HepG2 (cell line): ENCODE measurements at regions not wholly inside any gene's neighbourhood (a gene's known extent, or its start where the extent isn't known, plus 50 kb on each side); places are given as distances from the start of the nearest gene placed in this dataset.
"Not testable (repeated sequence)": the region's sequence is repeated elsewhere in the genome, so short reads cannot be mapped to it uniquely, and the experiment has no call there.

ENCODE experiments used
- ATAC-seq: fragments of 200-7000 bp; cut with Tn5 transposase; 3 replicates; pipeline ENCODE4 v1.9.1; 2020; ENCODE audit warnings: mild to moderate bottlenecking, moderate library complexity
- BruUV-seq: library from RNA; stranded (reverse); fragments of 400-500 nt; replicated peaks from 2 replicates; lab custom pipeline; 2021; lab: Mats Ljungman, UMichigan
- CTCF ChIA-PET: fragments of 300-600 bp; formaldehyde crosslinking; extraction: SDS; loops from one replicate; lab custom pipeline; 2021; ENCODE audit warnings: low total read pairs, inconsistent platforms, low intra/inter-chr PET ratio; lab: Yijun Ruan, JAX
- POLR2A ChIA-PET: fragments of 350-600 bp; sonication (Branson Sonifier 250); formaldehyde crosslinking; loops from one replicate; lab custom pipeline; 2020; ENCODE audit warnings: antibody characterized with exemption, inconsistent platforms; lab: Yijun Ruan, JAX
- DNase-seq: peaks from one replicate; pipeline ENCODE4 v3.0.0-alpha.2; 2015; ENCODE audit warnings: low spot score
- FAIRE-seq: peaks from 3 replicates; lab custom pipeline; 2011; peaks lifted over from hg19 to GRCh38; lab: Jason Lieb, UNC
- H2AFZ ChIP-seq: one replicate; pipeline ENCODE4 v1.6.1; 2011; ENCODE audit warnings: low read length, inconsistent platforms
- H3K27ac ChIP-seq: fragments of 300-600 bp; 3 replicates; pipeline ENCODE4 v1.8.0; 2011; ENCODE audit warnings: mixed run types, mild to moderate bottlenecking, mixed read lengths, low read length, inconsistent platforms; ENCODE audit not compliant: insufficient read depth; ENCODE audit errors: extremely low read length
- H3K27me3 ChIP-seq, 2 experiments: fragments of 200-600 bp in 1 of 2; 2 replicates in 1 of 2; 3 replicates in 1 of 2; pipeline versions ENCODE4 v1.6.0 to v1.8.0; 2011; ENCODE audit warnings: low read length in 2 of 2, mild to moderate bottlenecking in 2 of 2, moderate library complexity in 2 of 2, inconsistent platforms in 1 of 2; ENCODE audit not compliant: insufficient read depth in 2 of 2, control insufficient read depth in 1 of 2
- H3K36me3 ChIP-seq, 2 experiments: fragments of 200-600 bp in 1 of 2; replicated peaks in 1 of 2; 2 replicates in 1 of 2; 3 replicates in 1 of 2; pipeline versions ENCODE4 v1.5.1 to v1.8.0; 2011; ENCODE audit warnings: low read length in 2 of 2, inconsistent platforms in 1 of 2; ENCODE audit not compliant: insufficient read depth in 2 of 2, control insufficient read depth in 1 of 2
- H3K4me1 ChIP-seq: 2 replicates; pipeline ENCODE4 v1.5.1; 2012; ENCODE audit warnings: low read length, inconsistent platforms; ENCODE audit not compliant: insufficient read depth
- H3K4me2 ChIP-seq: 2 replicates; pipeline ENCODE4 v1.6.0; 2011; ENCODE audit warnings: low read depth, low read length, inconsistent platforms
- H3K4me3 ChIP-seq, 3 experiments: fragments of 200-600 bp in 1 of 3; sonication (generic), shearing (Covaris generic) in 1 of 3; replicated peaks in 1 of 3; 2 replicates each; pipeline ENCODE4 v1.5.1; 2011 to 2016; ENCODE audit warnings: low read length in 3 of 3, inconsistent platforms in 2 of 3, low read depth in 2 of 3, mild to moderate bottlenecking in 2 of 3, control low read depth in 1 of 3, mixed read lengths in 1 of 3; ENCODE audit not compliant: insufficient read depth in 1 of 3
- H3K79me2 ChIP-seq: one replicate; pipeline ENCODE4 v1.6.1; 2011; ENCODE audit warnings: low read length, inconsistent platforms; ENCODE audit not compliant: insufficient read depth
- H3K9ac ChIP-seq: 2 replicates; pipeline ENCODE4 v1.6.0; 2011; ENCODE audit warnings: mild to moderate bottlenecking, low read depth, low read length, inconsistent platforms; ENCODE audit not compliant: insufficient read depth
- H3K9me3 ChIP-seq: 2 replicates; pipeline ENCODE4 v1.5.1; 2012; ENCODE audit warnings: mild to moderate bottlenecking, low read length
- H4K20me1 ChIP-seq: 2 replicates; pipeline ENCODE4 v1.6.0; 2011; ENCODE audit warnings: inconsistent platforms, mild to moderate bottlenecking, low read length, moderate library complexity; ENCODE audit not compliant: insufficient read depth
- EEA1 ChIP-seq: sonication (generic); formaldehyde crosslinking; IDR thresholded peaks from 2 replicates; pipeline ENCODE4 v1.5.1; 2020; ENCODE audit warnings: mild to moderate bottlenecking, missing genetic modification reagents, borderline replicate concordance
- KDM1A ChIP-seq: IDR thresholded peaks from 2 replicates; pipeline ENCODE4 v1.6.1; 2016; ENCODE audit warnings: missing compliant biosample characterization
- NFE2L2 ChIP-seq: fragments of 150-350 bp; IDR thresholded peaks from 2 replicates; pipeline ENCODE4 v1.6.1; 2014; ENCODE audit warnings: low read length
- NFKB2 ChIP-seq: sonication (generic); formaldehyde crosslinking; IDR thresholded peaks from 2 replicates; pipeline ENCODE4 v1.4.0; 2020; ENCODE audit warnings: missing genetic modification reagents, borderline replicate concordance
- PHF5A ChIP-seq: IDR thresholded peaks from one replicate; pipeline ENCODE4 v1.6.1; 2018; ENCODE audit warnings: low read depth, missing genetic modification reagents; ENCODE audit not compliant: unreplicated experiment
- RFX3 ChIP-seq: IDR thresholded peaks from 2 replicates; pipeline ENCODE4 v1.6.1; 2016; ENCODE audit warnings: missing biosample characterization, missing genetic modification reagents
- SALL1 ChIP-seq: sonication (generic); formaldehyde crosslinking; IDR thresholded peaks from 2 replicates; pipeline ENCODE4 v1.8.0; 2022; ENCODE audit warnings: mild to moderate bottlenecking, missing genetic modification reagents
- TBX3 ChIP-seq: fragments of 450-650 bp; IDR thresholded peaks from 2 replicates; pipeline ENCODE4 v1.6.1; 2017; ENCODE audit warnings: antibody characterized with exemption, mild to moderate bottlenecking, inconsistent platforms, borderline replicate concordance
- ZBTB20 ChIP-seq: sonication (generic); formaldehyde crosslinking; IDR thresholded peaks from 2 replicates; pipeline ENCODE4 v1.8.1; 2023; ENCODE audit warnings: missing genetic modification reagents, low read depth, mild to moderate bottlenecking, borderline replicate concordance
- ZNF207 ChIP-seq: fragments of 450-650 bp; IDR thresholded peaks from 2 replicates; pipeline ENCODE4 v1.6.1; 2016; ENCODE audit warnings: antibody characterized with exemption, borderline replicate concordance
- ZNF383 ChIP-seq: sonication (generic); formaldehyde crosslinking; IDR thresholded peaks from 2 replicates; pipeline ENCODE4 v1.4.0; 2020; ENCODE audit warnings: missing genetic modification reagents, mild to moderate bottlenecking, borderline replicate concordance
- ZNF460 ChIP-seq: sonication (generic); formaldehyde crosslinking; IDR thresholded peaks from 2 replicates; pipeline ENCODE4 v1.5.1; 2020; ENCODE audit warnings: missing genetic modification reagents, mild to moderate bottlenecking, borderline replicate concordance
- ZNF572 ChIP-seq: sonication (generic); formaldehyde crosslinking; IDR thresholded peaks from 2 replicates; pipeline ENCODE4 v1.5.1; 2020; ENCODE audit warnings: mild to moderate bottlenecking, missing genetic modification reagents
- ZNF619 ChIP-seq: sonication (generic); formaldehyde crosslinking; IDR thresholded peaks from 2 replicates; pipeline ENCODE4 v1.4.0; 2020; ENCODE audit warnings: mild to moderate bottlenecking, missing genetic modification reagents
- ZSCAN29 ChIP-seq: sonication (generic); formaldehyde crosslinking; conservative IDR thresholded peaks from 2 replicates; pipeline ENCODE4 v1.4.0; 2020; ENCODE audit warnings: mild to moderate bottlenecking, missing genetic modification reagents
- WGBS: methylation state at CpG from one replicate; pipeline ENCODE4 v1.1.6; 2017; ENCODE audit warnings: low lambda C conversion rate; 5-methylcytosine and 5-hydroxymethylcytosine counted together
- in situ Hi-C: cut with HindIII; loops from 2 replicates; pipeline ENCODE4 v1.10.0; 2017; ENCODE audit warnings: low pct_unique_long_range_greater_than_20kb; ENCODE audit not compliant: extremely low pct_ligation_motif_present
- intact Hi-C: fragments of 100-400 bp; cut with micrococcal nuclease; formaldehyde crosslinking; loops from one replicate; pipeline ENCODE4 v1.10.0; 2022; ENCODE audit not compliant: unreplicated experiment
- TF ChIP-seq, protein P1 (sequence below): sonication (generic); IDR thresholded peaks from 2 replicates; pipeline ENCODE4 v1.6.1; 2016; ENCODE audit warnings: low read depth, borderline replicate concordance

DNA sequence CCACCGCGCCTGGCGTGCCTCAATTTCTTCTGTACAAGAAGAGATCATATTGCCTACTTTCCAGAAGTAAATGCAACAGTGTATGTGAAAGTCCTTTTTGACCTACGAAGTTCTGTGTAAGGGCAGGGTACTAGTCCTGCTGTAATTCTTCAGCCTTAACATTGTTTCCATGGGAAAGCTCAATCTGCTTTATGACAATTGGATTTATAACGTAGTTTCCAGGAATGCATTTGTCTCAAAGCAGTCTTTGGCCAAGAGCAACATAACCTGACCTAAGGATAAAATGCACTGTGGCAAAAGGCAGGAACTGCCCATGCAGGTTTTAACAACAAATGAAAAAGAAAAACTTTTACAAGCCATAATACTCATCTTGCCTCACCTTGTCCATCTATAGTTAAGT lies 108.1 kb upstream of the PODXL start:
- BruUV-seq = no TSS peak
- CTCF ChIA-PET = no interaction called here

GRCh38 chr7:131662301-131662873 lies 106.0 kb upstream of the PODXL start:
- H4K20me1 ChIP-seq, H3K9ac ChIP-seq, ATAC-seq, H3K9me3 ChIP-seq, in situ Hi-C loops, DNase-seq, H3K4me3 ChIP-seq, H3K36me3 ChIP-seq, H3K4me2 ChIP-seq, H3K27ac ChIP-seq, intact Hi-C loops, FAIRE-seq, H2AFZ ChIP-seq, H3K27me3 ChIP-seq, H3K79me2 ChIP-seq, BruUV-seq, POLR2A ChIA-PET, CTCF ChIA-PET, H3K4me1 ChIP-seq: not testable (repeated sequence)
- 46% methylated on average over 15 of the region's 15 CpGs for WGBS

More for the DNA sequence above, 108.1 kb upstream of the PODXL start:
- Histone ChIP-seq H3K9me3 (no peaks in the 10 kb centered on the region), H3K27me3 (no peaks in the 10 kb centered on the region), H3K9ac (no peak overlapping the region), H3K4me3 (no peak overlapping the region), H3K4me2 (no peak overlapping the region), H4K20me1 (no peaks in the 10 kb centered on the region), H3K79me2 (no peaks in the 10 kb centered on the region), H2AFZ (no peak overlapping the region), H3K36me3 (no peaks in the 10 kb centered on the region), H3K4me1 (no peaks in the 10 kb centered on the region), H3K27ac (no peak overlapping the region)
- no peak for DNase-seq
- POLR2A ChIA-PET = no interaction called here
- no peak for ATAC-seq
- intact Hi-C loops = no loop called here
- TF ChIP-seq EEA1 (CRISPR knock-in tag) = no peak
- no peak for TF ChIP-seq RFX3
- TF ChIP-seq SALL1 (CRISPR knock-in tag) = no peak
- no peak for TF ChIP-seq ZNF383 (CRISPR knock-in tag)
- TF ChIP-seq KDM1A (CRISPR knock-in tag) = no peak
- no peak for TF ChIP-seq ZNF619 (CRISPR knock-in tag)
- TF ChIP-seq TBX3 = no peak
- no peak for TF ChIP-seq ZNF460 (CRISPR knock-in tag)
- TF ChIP-seq NFE2L2 = no peak
- TF ChIP-seq, protein P1, sequence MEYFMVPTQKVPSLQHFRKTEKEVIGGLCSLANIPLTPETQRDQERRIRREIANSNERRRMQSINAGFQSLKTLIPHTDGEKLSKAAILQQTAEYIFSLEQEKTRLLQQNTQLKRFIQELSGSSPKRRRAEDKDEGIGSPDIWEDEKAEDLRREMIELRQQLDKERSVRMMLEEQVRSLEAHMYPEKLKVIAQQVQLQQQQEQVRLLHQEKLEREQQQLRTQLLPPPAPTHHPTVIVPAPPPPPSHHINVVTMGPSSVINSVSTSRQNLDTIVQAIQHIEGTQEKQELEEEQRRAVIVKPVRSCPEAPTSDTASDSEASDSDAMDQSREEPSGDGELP = no peak
- TF ChIP-seq ZSCAN29 (CRISPR knock-in tag) = no peak
- no peak for TF ChIP-seq ZNF572
- no peak for TF ChIP-seq ZBTB20 (CRISPR knock-in tag)
- TF ChIP-seq PHF5A (CRISPR knock-in tag) = no peak
- TF ChIP-seq NFKB2 (CRISPR knock-in tag) = no peak
- no peak for TF ChIP-seq ZNF207
- 55% methylated on average over 5 of the region's 5 CpGs for WGBS
- FAIRE-seq = no peak
- in situ Hi-C loops = no loop called here
